ENCODE measurements at regions not wholly inside any gene's neighbourhood (a gene's known extent, or its start where the extent isn't known, plus 50 kb on each side); places are given as distances from the start of the nearest gene placed in this dataset.
"Not testable (repeated sequence)": the region's sequence is repeated elsewhere in the genome, so short reads cannot be mapped to it uniquely, and the experiment has no call there.

DNA sequence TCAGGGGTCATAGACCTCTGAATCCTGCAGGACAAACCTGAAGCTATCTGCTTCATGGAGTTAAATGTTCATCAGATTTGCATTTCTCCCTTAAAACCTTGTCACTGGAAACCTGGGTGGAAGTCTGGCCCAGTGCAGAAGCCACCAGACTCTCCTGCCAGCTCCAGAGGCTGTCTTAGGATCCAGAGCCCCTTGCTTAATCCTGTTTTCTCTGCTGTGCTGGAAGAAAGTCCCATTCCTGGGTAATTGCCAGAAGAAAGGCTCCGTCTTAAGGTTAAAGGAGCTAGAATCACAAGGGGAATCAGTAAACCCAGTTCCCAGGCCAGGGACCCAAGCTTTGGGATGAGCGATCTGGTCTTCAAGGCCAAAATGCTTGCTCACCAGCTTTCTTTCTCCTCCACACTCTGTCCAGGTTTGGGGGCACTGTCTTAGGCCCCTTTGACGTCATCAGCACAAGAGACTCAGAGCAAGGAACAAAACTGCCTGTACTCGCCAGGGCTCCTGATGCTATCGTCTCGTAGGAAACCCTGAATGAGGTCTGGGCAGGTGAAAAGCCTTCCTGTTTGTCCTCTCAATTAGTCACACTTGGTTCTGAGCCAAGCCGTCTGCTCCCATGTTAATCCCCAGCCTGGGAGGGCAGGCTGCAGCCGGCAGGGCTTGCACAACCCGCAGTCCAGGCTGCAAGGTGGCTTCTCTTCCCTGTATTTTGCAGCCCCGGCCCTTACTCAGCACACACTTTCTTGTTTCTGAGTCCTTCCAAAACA lies 4500.2 kb upstream of the TPTE start:
- WGBS (ENCODE audit: insufficient coverage), result no CpG with 5 or more reads among the region's 10 CpGs
- H3K9me3 Mint-ChIP-seq; intact Hi-C loops (cut with micrococcal nuclease); H4K20me1 ChIP-seq (ENCODE audit: insufficient read depth, low read length); H3K27ac ChIP-seq (ENCODE audit: low read depth in 1 of 2, low read length in 2 of 2); H3K27me3 ChIP-seq (ENCODE audit: control insufficient read depth in 2 of 2, insufficient read depth in 2 of 2, low read length in 2 of 2); H3K27ac Mint-ChIP-seq; H3K36me3 Mint-ChIP-seq; H3K4me3 Mint-ChIP-seq; H3K4me2 ChIP-seq (replicated peaks; ENCODE audit: extremely low read depth, low read length, poor library complexity, severe bottlenecking); H3K4me3 ChIP-seq (replicated peaks in 1 of 3; ENCODE audit: low read depth in 2 of 3, low read length in 3 of 3); H3K4me1 Mint-ChIP-seq; H3K36me3 ChIP-seq (replicated peaks in 1 of 2; ENCODE audit: control insufficient read depth in 1 of 2, insufficient read depth in 2 of 2, low read length in 2 of 2); H3K27me3 Mint-ChIP-seq (ENCODE audit: low read depth in 3 of 3); H3K4me1 ChIP-seq (ENCODE audit: control insufficient read depth in 1 of 2, insufficient read depth in 2 of 2, low read length in 2 of 2); H2AFZ ChIP-seq (ENCODE audit: insufficient read depth, low read depth, low read length, poor library complexity, severe bottlenecking); H3K79me2 ChIP-seq (ENCODE audit: insufficient read depth, low read length); H3K9ac ChIP-seq (ENCODE audit: insufficient read depth, low read length, poor library complexity, severe bottlenecking); DNase-seq; H3K9me3 ChIP-seq (replicated peaks in 1 of 2; ENCODE audit: control insufficient read depth in 1 of 2, insufficient read depth in 1 of 2, low read length in 2 of 2): not testable (repeated sequence)

DNA sequence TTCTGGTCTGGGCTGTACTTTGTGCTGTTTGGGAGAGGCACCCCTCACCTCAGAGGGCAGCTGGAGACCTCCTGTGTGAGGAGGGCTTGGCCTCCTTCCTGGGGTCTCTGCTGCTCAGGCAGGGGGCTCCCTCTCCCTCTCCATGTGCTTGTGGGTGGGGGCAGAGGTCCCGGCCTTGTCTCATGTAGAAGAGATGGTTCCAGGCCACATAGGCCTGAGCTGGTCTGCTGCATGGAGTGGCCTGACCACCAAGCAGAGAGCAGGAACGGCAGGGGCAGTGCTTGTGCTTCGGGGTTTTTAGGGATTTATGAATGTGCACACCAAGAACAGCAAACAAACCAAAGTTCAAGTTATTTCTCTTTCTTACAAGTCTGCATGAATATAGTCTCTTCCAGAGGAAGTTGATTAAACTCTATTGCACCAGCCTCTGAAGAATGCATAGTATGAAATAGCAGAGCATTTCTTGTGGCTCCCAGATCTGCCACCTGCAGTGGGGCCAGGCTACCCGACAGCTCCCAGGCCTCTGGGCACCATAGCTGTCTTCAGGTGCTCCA lies 4499.6 kb upstream of the TPTE start:
- H3K4me3 ChIP-seq (replicated peaks in 1 of 3; ENCODE audit: low read depth in 2 of 3, low read length in 3 of 3); H2AFZ ChIP-seq (ENCODE audit: insufficient read depth, low read depth, low read length, poor library complexity, severe bottlenecking); H3K27ac Mint-ChIP-seq; H3K4me1 Mint-ChIP-seq; H3K4me2 ChIP-seq (replicated peaks; ENCODE audit: extremely low read depth, low read length, poor library complexity, severe bottlenecking); H3K79me2 ChIP-seq (ENCODE audit: insufficient read depth, low read length); H3K27me3 Mint-ChIP-seq (ENCODE audit: low read depth in 3 of 3); H3K27ac ChIP-seq (ENCODE audit: low read depth in 1 of 2, low read length in 2 of 2); DNase-seq; H3K9me3 Mint-ChIP-seq; H3K36me3 Mint-ChIP-seq; intact Hi-C loops (cut with micrococcal nuclease); H3K9ac ChIP-seq (ENCODE audit: insufficient read depth, low read length, poor library complexity, severe bottlenecking); H4K20me1 ChIP-seq (ENCODE audit: insufficient read depth, low read length); H3K27me3 ChIP-seq (ENCODE audit: control insufficient read depth in 2 of 2, insufficient read depth in 2 of 2, low read length in 2 of 2); H3K9me3 ChIP-seq (replicated peaks in 1 of 2; ENCODE audit: control insufficient read depth in 1 of 2, insufficient read depth in 1 of 2, low read length in 2 of 2); H3K4me3 Mint-ChIP-seq; H3K36me3 ChIP-seq (replicated peaks in 1 of 2; ENCODE audit: control insufficient read depth in 1 of 2, insufficient read depth in 2 of 2, low read length in 2 of 2); H3K4me1 ChIP-seq (ENCODE audit: control insufficient read depth in 1 of 2, insufficient read depth in 2 of 2, low read length in 2 of 2): not testable (repeated sequence)
- WGBS (ENCODE audit: insufficient coverage), result no CpG with 5 or more reads among the region's 4 CpGs

DNA sequence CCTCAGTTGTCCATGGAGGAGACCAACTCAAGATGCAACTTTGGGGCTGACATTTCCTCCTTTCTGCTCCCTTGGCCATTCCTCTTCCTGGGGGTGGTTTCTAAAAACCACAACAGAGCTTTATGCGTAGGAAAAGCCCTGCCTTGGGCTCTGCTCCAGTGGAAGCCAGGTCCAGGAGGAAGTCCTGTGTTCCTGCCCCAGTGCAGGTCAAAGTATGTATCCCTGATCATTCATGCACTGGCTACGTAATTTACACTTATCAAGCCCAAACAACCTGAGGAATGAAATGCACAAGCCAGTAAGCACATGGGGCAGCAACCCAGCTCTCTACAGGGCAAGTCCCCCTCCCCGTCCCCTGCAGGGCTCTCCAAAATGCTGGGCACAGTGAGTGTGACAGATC lies 4498.1 kb upstream of the TPTE start:
- H3K4me1 ChIP-seq (ENCODE audit: control insufficient read depth in 1 of 2, insufficient read depth in 2 of 2, low read length in 2 of 2); H3K4me1 Mint-ChIP-seq; H3K27me3 ChIP-seq (ENCODE audit: control insufficient read depth in 2 of 2, insufficient read depth in 2 of 2, low read length in 2 of 2); H3K27me3 Mint-ChIP-seq (ENCODE audit: low read depth in 3 of 3); H3K4me2 ChIP-seq (replicated peaks; ENCODE audit: extremely low read depth, low read length, poor library complexity, severe bottlenecking); H3K4me3 ChIP-seq (replicated peaks in 1 of 3; ENCODE audit: low read depth in 2 of 3, low read length in 3 of 3); H3K27ac Mint-ChIP-seq; H4K20me1 ChIP-seq (ENCODE audit: insufficient read depth, low read length); H2AFZ ChIP-seq (ENCODE audit: insufficient read depth, low read depth, low read length, poor library complexity, severe bottlenecking); H3K27ac ChIP-seq (ENCODE audit: low read depth in 1 of 2, low read length in 2 of 2); H3K9me3 ChIP-seq (replicated peaks in 1 of 2; ENCODE audit: control insufficient read depth in 1 of 2, insufficient read depth in 1 of 2, low read length in 2 of 2); DNase-seq; H3K36me3 ChIP-seq (replicated peaks in 1 of 2; ENCODE audit: control insufficient read depth in 1 of 2, insufficient read depth in 2 of 2, low read length in 2 of 2); H3K9ac ChIP-seq (ENCODE audit: insufficient read depth, low read length, poor library complexity, severe bottlenecking); H3K9me3 Mint-ChIP-seq; H3K4me3 Mint-ChIP-seq; intact Hi-C loops (cut with micrococcal nuclease); H3K79me2 ChIP-seq (ENCODE audit: insufficient read depth, low read length); H3K36me3 Mint-ChIP-seq: not testable (repeated sequence)
- no CpG with 5 or more reads among the region's 3 CpGs for WGBS (ENCODE audit: insufficient coverage)

DNA sequence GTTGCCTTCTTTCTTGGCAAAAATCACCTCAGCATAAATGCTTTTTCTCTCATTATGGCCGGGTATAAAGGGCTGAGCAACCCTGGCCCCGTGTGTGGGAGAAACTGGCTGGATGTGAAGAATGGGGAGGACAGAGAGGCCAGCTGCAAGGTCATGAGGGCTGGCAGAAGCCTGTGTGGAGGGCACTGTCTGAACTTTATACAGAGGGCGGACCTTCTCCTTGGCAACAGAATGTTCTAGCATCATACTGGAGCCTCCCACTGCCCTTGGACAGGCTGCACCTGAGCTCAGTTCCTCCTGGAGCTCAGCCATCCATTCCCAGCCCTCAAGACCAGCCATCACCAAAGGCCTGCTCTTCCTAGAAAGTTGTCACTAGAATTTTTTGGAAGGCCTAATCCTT lies 4496.2 kb upstream of the TPTE start:
- H3K4me3 Mint-ChIP-seq; H3K36me3 ChIP-seq (replicated peaks in 1 of 2; ENCODE audit: control insufficient read depth in 1 of 2, insufficient read depth in 2 of 2, low read length in 2 of 2); H3K9me3 Mint-ChIP-seq; H3K36me3 Mint-ChIP-seq; DNase-seq; H3K4me2 ChIP-seq (replicated peaks; ENCODE audit: extremely low read depth, low read length, poor library complexity, severe bottlenecking); H3K4me1 Mint-ChIP-seq; intact Hi-C loops (cut with micrococcal nuclease); H3K4me1 ChIP-seq (ENCODE audit: control insufficient read depth in 1 of 2, insufficient read depth in 2 of 2, low read length in 2 of 2); H3K9ac ChIP-seq (ENCODE audit: insufficient read depth, low read length, poor library complexity, severe bottlenecking); H4K20me1 ChIP-seq (ENCODE audit: insufficient read depth, low read length); H3K9me3 ChIP-seq (replicated peaks in 1 of 2; ENCODE audit: control insufficient read depth in 1 of 2, insufficient read depth in 1 of 2, low read length in 2 of 2); H3K4me3 ChIP-seq (replicated peaks in 1 of 3; ENCODE audit: low read depth in 2 of 3, low read length in 3 of 3); H3K27me3 ChIP-seq (ENCODE audit: control insufficient read depth in 2 of 2, insufficient read depth in 2 of 2, low read length in 2 of 2); H3K27ac Mint-ChIP-seq; H3K79me2 ChIP-seq (ENCODE audit: insufficient read depth, low read length); H2AFZ ChIP-seq (ENCODE audit: insufficient read depth, low read depth, low read length, poor library complexity, severe bottlenecking); H3K27me3 Mint-ChIP-seq (ENCODE audit: low read depth in 3 of 3); H3K27ac ChIP-seq (ENCODE audit: low read depth in 1 of 2, low read length in 2 of 2): not testable (repeated sequence)
- no CpG with 5 or more reads among the region's 3 CpGs for WGBS (ENCODE audit: insufficient coverage)
